Loucy (cell line): ENCODE measurements at regions not wholly inside any gene's neighbourhood (a gene's known extent, or its start where the extent isn't known, plus 50 kb on each side); places are given as distances from the start of the nearest gene placed in this dataset.
"Not testable (repeated sequence)": the region's sequence is repeated elsewhere in the genome, so short reads cannot be mapped to it uniquely, and the experiment has no call there.

Experiments
- H2AFZ ChIP-seq: fragments of 200-600 bp; sonication (generic); 2 replicates; pipeline ENCODE4 v1.6.0; 2016; ENCODE audit warnings: antibody characterized with exemption, mild to moderate bottlenecking, low read length, moderate library complexity
- H3F3A ChIP-seq: fragments of 200-600 bp; 2 replicates; pipeline ENCODE4 v1.6.0; 2016; ENCODE audit warnings: antibody characterized with exemption, low read depth, mild to moderate bottlenecking
- H3K27me3 ChIP-seq: fragments of 200-600 bp; sonication (generic); 2 replicates; pipeline ENCODE4 v1.6.1; 2014; ENCODE audit warnings: low read length, mild to moderate bottlenecking; ENCODE audit not compliant: insufficient read depth, poor library complexity, severe bottlenecking
- H3K36me3 ChIP-seq: fragments of 200-600 bp; sonication (generic); 2 replicates; pipeline ENCODE4 v1.6.1; 2016; ENCODE audit warnings: low read length; ENCODE audit not compliant: insufficient read depth
- H3K4me1 ChIP-seq: fragments of 200-600 bp; sonication (generic); 2 replicates; pipeline ENCODE4 v1.5.1; 2014; ENCODE audit warnings: low read length, mild to moderate bottlenecking; ENCODE audit not compliant: insufficient read depth, poor library complexity, severe bottlenecking
- H3K4me2 ChIP-seq: fragments of 200-600 bp; sonication (generic); 2 replicates; pipeline ENCODE4 v1.6.0; 2014; ENCODE audit warnings: antibody characterized with exemption, low read length, low read depth, mild to moderate bottlenecking; ENCODE audit not compliant: poor library complexity, severe bottlenecking
- H3K4me3 ChIP-seq: fragments of 200-600 bp; sonication (generic); 2 replicates; pipeline ENCODE4 v1.5.1; 2014; ENCODE audit warnings: low read length, mild to moderate bottlenecking, mixed read lengths; ENCODE audit not compliant: poor library complexity, severe bottlenecking
- H3K79me2 ChIP-seq: fragments of 200-600 bp; sonication (generic); 2 replicates; pipeline ENCODE4 v1.6.1; 2014; ENCODE audit warnings: low read length; ENCODE audit not compliant: insufficient read depth
- H3K9ac ChIP-seq: fragments of 200-600 bp; sonication (generic); 2 replicates; pipeline ENCODE4 v1.6.0; 2014; ENCODE audit warnings: mild to moderate bottlenecking, low read depth, low read length, moderate library complexity; ENCODE audit not compliant: poor library complexity, severe bottlenecking
- H3K9me2 ChIP-seq: fragments of 200-600 bp; sonication (generic); replicated peaks from 2 replicates; pipeline ENCODE4 v1.6.1; 2016; ENCODE audit warnings: low read depth, low read length, mixed read lengths
- H3K9me3 ChIP-seq: fragments of 200-600 bp; sonication (generic); 2 replicates; pipeline ENCODE4 v1.6.1; 2014; ENCODE audit warnings: mild to moderate bottlenecking, antibody characterized with exemption, low read length, low read depth; ENCODE audit not compliant: insufficient read depth
- H4K20me1 ChIP-seq: fragments of 200-600 bp; sonication (generic); 2 replicates; pipeline ENCODE4 v1.6.0; 2014; ENCODE audit warnings: antibody characterized with exemption, low read length, mild to moderate bottlenecking; ENCODE audit not compliant: insufficient read depth, poor library complexity, severe bottlenecking

GRCh38 chr11:71707083-71707482 lies 124.4 kb upstream of the KRTAP5-11 start:
- H3K4me3 ChIP-seq, H3F3A ChIP-seq, H3K79me2 ChIP-seq, H3K4me1 ChIP-seq, H3K9me2 ChIP-seq, H3K36me3 ChIP-seq, H3K4me2 ChIP-seq, H3K9ac ChIP-seq, H4K20me1 ChIP-seq, H3K27me3 ChIP-seq, H3K9me3 ChIP-seq, H2AFZ ChIP-seq: not testable (repeated sequence)

- H3K79me2 ChIP-seq, H3K36me3 ChIP-seq, H2AFZ ChIP-seq, H4K20me1 ChIP-seq, H3F3A ChIP-seq, H3K4me3 ChIP-seq, H3K9ac ChIP-seq, H3K4me1 ChIP-seq, H3K4me2 ChIP-seq, H3K9me3 ChIP-seq, H3K9me2 ChIP-seq, H3K27me3 ChIP-seq: not testable (repeated sequence)
Measured at GRCh38 chr11:71709541-71709940, 123.5 kb upstream of the DEFB108B start.

GRCh38 chr11:71710171-71710671 lies 122.8 kb upstream of the DEFB108B start:
- not testable (repeated sequence) for H3K4me1 ChIP-seq, H3K9me2 ChIP-seq, H2AFZ ChIP-seq, H3K4me3 ChIP-seq, H3K27me3 ChIP-seq, H3K4me2 ChIP-seq, H3F3A ChIP-seq, H3K79me2 ChIP-seq, H4K20me1 ChIP-seq, H3K9ac ChIP-seq, H3K9me3 ChIP-seq, H3K36me3 ChIP-seq

- not testable (repeated sequence) for H3K9me2 ChIP-seq, H3F3A ChIP-seq, H3K4me3 ChIP-seq, H3K79me2 ChIP-seq, H3K36me3 ChIP-seq, H4K20me1 ChIP-seq, H3K4me1 ChIP-seq, H3K9me3 ChIP-seq, H2AFZ ChIP-seq, H3K9ac ChIP-seq, H3K27me3 ChIP-seq, H3K4me2 ChIP-seq
Measured at GRCh38 chr11:71710701-71711385, 122.2 kb upstream of the DEFB108B start.

GRCh38 chr11:71712350-71712749 lies 120.7 kb upstream of the DEFB108B start:
- H4K20me1 ChIP-seq, H3F3A ChIP-seq, H3K36me3 ChIP-seq, H3K27me3 ChIP-seq, H3K9me2 ChIP-seq, H3K4me3 ChIP-seq, H3K9ac ChIP-seq, H3K9me3 ChIP-seq, H2AFZ ChIP-seq, H3K4me2 ChIP-seq, H3K79me2 ChIP-seq, H3K4me1 ChIP-seq: not testable (repeated sequence)

GRCh38 chr11:71712846-71713245 lies 120.2 kb upstream of the DEFB108B start:
- H3F3A ChIP-seq, H3K9ac ChIP-seq, H3K79me2 ChIP-seq, H4K20me1 ChIP-seq, H3K9me2 ChIP-seq, H3K4me2 ChIP-seq, H3K27me3 ChIP-seq, H3K4me1 ChIP-seq, H3K36me3 ChIP-seq, H2AFZ ChIP-seq, H3K9me3 ChIP-seq, H3K4me3 ChIP-seq: not testable (repeated sequence)

- H3K9ac ChIP-seq, H3K79me2 ChIP-seq, H3K4me2 ChIP-seq, H3K9me3 ChIP-seq, H3K4me1 ChIP-seq, H3K9me2 ChIP-seq, H3F3A ChIP-seq, H4K20me1 ChIP-seq, H2AFZ ChIP-seq, H3K4me3 ChIP-seq, H3K36me3 ChIP-seq, H3K27me3 ChIP-seq: not testable (repeated sequence)
Measured at GRCh38 chr11:71714510-71714909, 118.5 kb upstream of the DEFB108B start.
